ENCODE measurements at regions not wholly inside any gene's neighbourhood (a gene's known extent, or its start where the extent isn't known, plus 50 kb on each side); places are given as distances from the start of the nearest gene placed in this dataset.
"Not testable (repeated sequence)": the region's sequence is repeated elsewhere in the genome, so short reads cannot be mapped to it uniquely, and the experiment has no call there.

DNA sequence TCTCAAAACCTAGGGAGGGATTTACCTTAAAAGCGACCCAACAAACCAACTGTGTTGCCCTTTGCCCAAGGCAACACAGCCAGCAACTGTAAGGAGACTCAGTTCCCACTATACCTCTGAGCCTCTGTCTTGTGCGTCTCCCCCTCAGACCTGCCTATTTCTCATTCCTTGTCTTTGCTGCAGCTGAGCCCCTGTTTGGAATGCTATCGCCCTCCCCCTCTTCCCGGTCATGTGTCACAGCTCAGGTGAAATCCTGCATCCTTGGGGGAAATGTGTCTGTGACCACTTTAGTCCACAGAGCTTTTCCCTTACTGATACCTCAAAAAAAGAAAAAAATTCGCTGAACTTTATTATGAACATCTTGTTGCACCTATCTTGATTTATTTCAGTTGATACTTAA, 52.0 kb upstream of the LRIG1 start:
- DNase-seq = no peak

DNA sequence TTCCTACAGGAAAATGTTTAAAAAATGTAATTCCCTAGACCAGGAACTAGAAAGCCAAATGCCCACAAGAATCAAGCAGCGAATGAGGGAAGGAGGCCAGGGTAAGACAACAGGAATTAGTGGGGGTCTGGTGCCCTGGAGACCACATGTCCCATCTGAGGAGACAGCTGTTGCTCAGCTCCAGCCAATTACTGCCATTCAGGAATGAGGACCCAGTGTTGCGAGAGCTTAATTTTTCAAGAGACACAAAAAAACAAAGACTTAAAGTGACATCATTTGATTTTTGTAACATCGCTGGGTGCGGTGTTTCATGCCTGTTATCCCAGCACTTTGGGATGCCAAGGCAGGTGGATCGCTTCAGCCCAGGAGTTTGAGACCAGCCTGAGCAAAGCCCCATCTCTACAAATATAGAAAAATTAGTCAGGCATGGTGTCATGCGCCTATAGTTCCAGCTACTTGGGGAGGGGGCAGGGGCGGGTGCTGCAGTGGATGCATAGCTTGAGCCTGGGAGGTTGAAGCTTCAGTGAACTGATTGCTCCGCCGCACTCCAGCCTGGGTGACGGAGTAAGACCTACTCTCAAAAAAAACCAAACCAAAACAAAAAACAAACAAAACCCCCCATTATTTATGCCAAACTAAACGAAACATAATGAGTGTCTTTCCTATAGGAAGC, 52.8 kb upstream of the LRIG1 start:
- peak; percentile 17 for DNase-seq

DNA sequence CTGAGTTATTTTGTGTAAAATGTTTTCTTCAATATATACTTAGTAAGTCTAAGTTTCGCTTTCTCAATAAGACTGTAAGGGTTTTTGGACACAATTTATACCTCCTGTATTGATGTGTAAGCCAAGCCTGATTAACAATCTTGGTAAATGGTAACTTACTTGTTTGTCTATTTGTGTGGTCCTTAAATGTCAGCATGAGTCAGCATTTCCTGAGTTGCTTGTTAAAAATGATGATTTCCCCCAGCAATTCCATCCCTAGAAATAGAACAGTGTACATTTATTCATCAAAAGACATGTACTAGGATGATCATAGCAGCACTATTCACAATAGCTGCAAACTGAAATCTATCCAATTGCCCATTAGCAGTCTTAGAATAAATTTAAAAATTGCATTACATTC, 53.4 kb upstream of the LRIG1 start:
- no peak for DNase-seq

DNA sequence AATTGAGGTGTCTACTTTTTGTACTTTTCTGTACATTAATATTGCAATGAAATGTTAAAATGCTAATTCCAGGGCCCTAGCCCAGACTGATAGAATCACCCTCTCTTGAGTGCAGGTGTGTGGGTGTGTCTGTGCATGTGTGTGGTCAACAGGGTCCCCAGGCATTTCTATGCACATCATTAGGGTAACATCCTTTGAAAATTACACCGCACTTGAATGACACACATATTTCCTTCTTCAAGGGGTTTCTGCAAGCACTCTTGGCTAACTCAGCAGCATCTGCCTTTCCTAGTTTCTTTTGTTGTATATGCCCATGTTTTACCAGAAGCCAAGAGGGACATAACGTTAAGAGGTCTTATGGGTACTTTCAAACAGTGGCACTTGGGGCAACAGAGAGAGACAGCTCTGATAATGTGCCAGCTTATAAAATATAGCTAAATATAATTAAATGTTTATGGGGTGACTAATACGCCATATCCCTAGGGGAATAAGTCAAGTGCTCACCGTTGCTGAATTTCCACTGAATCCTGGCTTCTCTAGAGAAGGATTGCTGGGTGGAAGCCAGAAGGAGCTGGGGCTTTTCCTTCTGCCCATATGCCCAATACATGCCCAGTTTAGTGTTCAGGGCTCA, 54.5 kb upstream of the LRIG1 start:
- no peak for DNase-seq

DNA sequence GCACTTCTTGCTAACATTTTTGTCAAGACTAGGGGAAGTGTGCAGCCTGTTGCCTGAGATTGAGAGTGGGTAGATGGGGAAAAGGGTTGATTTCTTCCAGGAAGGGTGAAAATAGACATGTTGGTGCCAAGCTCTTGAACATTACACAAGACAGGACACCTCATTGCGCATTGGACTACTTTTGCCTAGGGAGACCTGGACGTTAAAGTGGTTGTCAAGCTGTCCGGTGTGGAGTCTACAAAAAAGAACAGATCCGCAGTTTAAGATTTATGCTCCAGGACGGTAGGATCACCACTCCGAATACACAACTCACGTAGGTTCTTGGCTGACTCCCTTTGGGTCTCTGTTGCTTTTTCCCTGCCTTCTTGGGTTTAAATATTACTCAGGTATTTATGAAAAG, 56.3 kb upstream of the LRIG1 start:
- DNase-seq = no peak

DNA sequence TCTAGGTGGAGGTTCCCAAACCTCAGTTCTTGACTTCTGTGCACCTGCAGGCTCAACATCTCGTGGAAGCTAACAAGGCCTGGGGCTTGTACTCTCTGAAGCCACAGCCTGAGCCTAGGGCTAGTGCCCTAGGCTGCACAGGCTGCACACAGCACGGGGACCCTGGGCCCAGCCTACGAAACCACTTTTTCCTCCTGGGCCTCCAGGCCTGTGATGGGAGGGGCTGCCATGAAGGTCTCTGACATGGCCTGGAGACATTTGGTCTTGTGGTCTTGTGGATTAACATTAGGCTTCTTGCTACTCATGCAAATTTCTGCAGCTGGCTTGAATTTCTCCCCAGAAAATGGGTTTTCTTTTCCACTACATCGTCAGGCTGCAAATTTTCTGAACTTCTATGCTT, 59.1 kb upstream of the LRIG1 start:
- DNase-seq = not testable (repeated sequence)

DNA sequence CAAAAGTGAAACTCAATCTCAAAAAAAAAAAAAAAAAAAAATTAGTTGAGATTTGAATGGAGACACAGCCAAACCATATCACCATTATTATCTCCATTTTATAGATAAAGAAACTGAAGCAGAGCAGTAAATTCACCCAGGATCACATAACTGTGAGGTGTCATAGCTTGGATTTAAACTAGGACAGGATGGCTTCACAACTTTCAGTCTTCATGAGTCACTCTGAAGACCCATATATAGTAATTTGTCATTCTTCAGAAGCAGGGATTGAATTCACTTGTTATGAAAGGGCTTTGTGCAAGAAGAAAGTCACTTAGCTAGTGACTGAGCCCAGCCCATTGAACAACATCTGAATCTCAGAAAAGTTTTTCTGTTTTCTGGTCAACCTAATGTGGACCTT, 60.5 kb upstream of the LRIG1 start:
- no peak for DNase-seq

DNA sequence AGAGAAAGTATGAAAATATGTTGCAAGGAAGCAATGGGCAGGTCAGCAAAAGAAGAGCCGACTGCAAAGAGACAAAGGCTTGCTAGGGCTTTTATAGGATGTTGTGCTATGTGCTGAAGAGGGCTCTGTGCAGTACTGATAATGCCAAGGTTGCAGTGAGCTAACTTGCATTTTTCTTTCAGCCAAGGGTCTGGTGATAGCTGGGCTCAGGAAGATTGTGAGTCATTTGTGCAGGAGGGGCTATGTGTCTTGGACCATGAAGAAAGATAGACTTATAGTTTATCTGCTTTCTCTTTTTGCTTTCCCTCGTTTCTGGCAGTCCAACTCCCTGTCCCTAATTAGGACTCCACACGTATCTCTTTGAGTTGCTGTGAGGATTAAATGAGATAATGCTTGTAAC, 64.5 kb upstream of the LRIG1 start:
- no peak for DNase-seq

DNA sequence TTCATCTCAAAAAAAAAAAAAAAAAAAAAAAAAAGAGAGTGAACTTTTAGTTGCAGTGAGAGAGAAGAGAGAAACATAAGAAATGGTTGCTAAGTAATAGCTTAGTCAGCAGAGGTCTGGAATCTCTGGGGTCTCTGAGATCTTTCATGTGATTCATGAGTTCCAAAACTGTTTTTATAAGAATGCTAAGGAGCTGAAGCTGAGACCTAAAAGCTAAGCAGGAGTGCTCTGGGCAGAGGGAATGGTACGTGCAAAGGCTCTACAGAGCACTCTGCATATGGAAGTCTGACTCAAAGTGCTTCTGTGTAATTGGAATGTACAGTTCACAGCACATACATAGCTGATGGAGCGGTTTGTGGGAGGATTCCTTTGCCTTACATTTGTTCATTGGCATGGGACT, 66.3 kb upstream of the LRIG1 start:
- no peak for DNase-seq

DNA sequence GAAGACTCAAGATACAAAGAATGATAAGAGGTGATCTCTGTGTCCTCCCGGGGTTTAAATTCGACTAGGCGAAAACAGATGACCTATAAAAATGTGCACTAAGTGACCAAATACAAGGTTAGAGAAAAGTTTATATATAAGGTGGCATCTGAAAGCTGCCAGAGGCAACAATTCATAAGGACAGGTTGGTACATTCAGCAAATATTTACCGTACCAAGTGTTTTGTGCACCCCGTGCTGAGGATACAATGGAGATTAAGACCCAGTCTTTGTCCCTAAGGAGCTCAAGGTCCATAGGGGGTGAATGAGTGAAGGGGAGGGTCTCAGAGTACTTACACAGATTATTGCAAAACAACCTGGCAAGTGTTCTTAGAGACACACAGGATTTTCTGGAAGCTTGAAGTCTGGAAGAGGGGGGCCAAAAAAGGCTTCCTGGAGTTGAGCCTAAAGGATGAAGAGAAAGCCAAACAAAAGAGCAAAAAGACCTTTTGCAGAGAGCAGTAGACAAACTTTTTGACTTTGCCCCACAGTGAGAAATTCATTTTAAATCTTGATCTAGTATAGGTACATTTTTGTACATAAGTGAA, 71.4 kb upstream of the LRIG1 start:
- peak; percentile 20 for DNase-seq

DNA sequence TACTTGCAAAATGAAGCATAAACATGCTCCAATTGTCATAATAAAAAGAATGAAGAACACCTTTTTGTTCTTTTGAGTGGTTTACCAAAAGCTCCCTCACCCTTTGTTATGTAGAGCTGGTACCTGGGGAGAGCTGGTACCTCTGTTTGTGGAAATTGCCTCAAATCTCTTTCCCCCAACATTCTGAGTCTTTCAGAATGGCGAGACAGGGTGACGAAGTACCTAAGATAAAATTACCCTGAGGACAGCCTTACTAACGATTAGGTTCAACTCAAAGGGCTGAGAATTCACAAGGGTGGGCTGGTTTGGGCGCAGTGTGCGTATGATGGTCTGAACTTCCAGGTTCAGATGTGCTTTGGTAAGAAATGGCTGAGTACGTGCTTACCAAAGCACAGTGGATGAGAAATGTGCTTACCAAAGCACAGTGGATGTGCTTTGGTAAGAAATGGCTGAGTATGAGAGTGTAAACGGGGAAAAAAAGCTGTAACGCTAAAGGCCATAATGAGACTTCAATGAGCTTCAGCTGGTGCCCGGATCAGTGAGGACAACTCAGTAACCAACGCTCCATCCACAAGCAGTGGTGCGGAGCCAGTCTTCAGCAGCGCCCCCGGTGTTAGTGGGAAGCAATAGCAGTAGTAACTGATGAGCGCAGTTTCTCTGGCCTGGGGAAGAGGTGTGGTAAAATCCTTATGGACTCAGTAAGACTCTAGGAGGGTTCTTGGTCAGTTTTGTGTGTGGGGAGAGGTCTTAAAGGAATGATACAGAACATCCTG, 72.3 kb upstream of the LRIG1 start:
- DNase-seq = peak; percentile 30

DNA sequence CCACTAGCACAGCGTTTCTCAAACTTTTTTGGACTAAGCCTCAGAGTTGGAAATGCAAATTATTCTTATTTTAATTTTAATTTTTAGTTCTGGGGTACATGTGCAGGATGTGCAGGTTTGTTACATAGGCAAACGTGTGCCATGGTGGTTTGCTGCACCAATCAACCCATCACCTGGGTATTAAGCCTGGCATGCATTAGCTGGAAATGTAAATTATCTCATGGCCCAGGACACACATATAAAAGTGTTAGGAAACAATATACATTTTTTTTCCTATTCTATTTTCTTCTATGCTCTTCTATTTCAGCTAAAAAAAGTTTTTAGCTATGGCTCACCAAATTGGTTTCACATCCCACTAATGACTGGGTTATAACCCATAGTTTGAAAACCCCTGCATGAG, 73.3 kb upstream of the LRIG1 start:
- no peak for DNase-seq

DNA sequence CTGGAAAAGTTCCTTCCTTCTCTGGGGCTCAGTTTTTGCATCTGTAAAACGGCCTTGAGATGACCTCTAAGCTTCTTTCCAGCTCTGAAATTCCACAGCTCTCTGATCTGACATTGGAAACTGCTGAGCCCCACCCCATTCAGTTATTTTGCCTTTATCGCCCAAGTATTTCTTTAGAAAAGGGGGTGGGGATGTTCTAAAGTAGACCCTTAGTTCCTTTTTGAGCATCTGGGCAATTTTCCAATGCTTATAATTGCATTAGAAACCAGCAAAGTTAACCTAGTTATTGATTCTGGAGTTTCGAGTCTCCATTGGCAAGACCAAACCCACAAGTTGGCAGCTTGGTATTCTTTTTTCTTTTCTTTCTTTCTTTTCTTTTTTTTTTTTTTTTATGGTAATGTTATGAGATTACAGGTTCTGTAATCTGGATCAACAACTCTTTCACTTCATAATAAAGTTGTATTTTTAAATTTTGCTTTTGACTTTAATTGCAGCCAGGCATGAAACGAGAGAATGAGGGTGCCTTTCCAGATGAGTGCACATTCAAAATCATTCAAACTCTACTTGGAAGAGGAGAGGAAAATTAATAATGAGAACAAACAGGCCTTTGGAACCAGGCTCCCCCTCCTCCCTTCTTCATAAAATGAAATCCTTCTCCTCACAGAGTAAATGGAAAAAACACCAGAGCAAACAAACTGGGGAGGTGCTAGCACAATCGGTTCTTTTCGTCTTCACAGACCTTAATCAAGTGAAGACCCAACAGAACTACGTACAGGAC, 76.8 kb upstream of the LRIG1 start:
- no peak for DNase-seq

DNA sequence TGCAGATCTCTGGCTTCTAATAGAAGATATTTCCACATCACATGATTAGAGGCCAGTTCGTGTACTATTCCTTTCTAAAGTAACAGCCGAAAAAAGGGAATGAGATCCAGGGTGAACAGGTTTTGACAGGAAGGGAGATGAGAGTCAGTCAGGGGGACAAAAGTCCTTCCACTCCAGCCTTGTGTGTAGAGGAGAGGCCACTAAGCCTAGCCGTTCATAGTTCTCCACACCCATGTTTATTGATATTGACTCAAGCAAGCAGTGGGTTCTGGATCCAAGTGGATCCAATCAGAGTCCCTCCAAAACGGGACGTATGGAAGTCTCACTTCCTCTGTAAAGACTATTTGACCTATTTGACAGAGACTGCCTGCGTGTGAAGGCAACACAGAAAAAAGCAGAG, 80.4 kb upstream of the LRIG1 start:
- DNase-seq = no peak

DNA sequence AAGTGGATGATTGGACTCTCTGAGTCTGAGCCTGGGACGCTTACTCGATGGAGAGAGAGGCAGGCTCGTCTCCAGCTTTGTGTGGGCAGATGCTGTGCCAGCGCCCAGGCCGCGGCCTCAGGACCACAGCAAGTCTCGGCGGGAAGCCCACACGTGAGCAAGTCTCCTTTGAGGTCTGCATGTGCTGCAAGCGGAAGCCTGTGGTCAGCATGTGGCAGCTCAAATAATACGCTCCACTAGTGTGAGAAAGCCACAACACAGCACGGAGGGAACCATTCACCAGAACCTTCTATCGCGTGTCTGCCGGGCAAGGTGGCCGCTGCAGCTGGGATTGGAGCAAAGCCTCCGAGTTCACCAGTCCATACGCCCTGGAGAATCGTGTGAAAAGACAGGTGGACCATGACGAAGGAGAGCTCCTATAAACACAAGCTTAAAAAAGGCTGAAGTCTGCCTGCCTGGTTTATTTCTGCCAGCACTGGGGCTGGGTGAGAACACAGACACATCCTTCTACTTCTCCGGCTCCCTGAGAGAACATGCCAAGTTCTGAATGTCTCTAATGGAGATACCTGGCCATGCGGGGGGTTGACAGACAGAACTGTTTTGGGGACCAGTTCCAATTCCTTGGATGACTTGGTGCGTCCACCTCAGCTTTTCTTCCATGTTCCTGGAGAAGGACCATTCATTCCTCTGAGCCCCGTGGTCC, 82.0 kb upstream of the LRIG1 start:
- DNase-seq = peak; percentile 46

DNA sequence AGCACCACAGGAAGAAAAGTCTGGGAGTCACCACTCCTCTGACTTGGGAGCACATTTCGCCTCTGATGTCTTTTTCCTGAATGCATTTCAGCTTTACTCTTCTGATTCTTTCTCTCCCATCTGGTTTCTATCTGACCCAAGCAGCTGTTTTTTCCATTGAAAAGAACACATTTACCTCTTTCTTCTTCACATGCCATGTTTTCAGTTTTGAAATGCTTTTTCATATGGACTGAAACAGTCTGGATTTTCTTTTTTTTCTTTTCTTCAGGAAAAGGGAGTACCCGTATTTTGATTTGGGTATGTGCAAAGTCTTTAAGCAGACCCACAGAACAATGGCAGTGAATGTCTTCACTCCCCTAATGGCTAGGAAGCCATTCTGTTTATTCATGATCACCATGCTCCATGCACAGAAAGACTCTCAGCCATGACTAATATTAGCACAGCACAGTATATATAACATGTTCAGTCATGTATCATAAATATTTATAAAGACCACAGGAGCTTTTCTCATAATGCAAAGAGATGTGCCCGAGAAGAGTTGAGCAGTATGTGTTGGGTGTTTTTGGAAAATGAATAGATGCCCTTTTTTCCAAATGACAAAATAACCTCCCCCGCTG, 82.7 kb upstream of the LRIG1 start:
- DNase-seq = no peak

DNA sequence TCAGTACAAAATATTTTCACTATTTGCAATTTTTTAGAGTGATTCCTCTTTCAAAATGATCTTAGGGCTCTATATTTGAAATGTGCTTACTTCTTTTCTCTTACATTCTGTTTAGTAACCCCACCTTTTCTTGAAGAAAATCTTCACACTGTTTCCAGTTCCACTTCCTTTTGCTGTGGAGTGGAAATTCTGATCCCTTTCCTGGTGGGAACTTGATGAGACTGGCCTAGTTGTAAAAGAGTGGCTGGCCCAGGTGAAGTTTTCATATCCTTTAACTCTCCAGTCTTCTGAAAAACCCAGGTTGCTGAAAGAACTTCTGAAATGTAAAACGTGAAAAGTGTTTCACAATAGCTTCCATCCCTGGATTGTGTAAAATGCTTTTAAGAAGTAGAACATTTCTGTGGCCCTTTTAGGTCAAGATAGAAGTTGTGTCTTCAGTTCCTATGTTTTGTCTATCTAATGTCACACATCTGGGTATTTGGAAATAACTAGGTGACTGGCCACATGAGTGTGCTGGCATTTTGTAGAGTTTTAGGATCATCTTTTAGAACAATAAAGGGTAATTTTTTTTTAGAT, 84.8 kb upstream of the LRIG1 start:
- no peak for DNase-seq

DNA sequence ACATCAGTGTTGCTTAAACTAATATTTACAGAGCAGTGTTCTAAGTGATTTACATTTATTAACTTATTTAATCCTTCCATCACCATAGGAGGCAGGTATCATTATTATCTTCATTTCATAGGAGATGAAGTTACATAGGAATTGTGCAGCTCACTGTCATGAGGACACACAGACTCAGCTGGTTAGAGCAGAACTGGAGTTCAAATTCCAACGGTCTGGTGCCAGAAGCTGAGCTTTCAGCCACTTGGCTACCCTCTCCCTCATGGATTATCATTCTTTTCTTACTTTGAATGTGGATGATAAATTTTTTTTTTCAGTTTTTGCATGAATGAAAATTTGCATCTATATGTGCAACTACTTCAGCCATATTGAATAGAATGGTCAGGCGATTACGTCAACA, 86.0 kb upstream of the LRIG1 start:
- no peak for DNase-seq

DNA sequence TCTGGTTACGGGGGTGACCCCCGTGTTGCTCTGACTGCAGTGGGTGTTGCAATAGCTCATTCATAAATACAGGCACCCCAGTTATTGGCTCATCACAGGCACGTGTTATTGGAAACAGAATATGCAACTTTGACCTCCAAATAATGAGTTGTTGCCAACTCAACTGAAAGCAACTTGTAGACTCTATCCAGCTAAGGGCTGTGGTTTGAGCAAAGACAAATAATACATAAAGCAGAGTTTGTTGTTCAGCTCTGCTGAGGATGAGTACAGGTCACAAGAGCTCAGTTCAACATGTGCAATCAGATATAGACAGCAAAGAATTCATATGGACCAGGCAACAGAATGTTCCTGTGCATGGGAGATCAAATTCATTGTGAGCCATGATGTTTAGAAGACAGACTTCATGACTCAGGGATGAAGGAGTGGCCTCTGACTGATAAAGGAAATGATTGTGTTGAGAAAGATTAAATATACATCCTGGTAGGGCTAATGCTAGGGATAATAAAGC, 87.6 kb upstream of the LRIG1 start:
- DNase-seq = no peak

DNA sequence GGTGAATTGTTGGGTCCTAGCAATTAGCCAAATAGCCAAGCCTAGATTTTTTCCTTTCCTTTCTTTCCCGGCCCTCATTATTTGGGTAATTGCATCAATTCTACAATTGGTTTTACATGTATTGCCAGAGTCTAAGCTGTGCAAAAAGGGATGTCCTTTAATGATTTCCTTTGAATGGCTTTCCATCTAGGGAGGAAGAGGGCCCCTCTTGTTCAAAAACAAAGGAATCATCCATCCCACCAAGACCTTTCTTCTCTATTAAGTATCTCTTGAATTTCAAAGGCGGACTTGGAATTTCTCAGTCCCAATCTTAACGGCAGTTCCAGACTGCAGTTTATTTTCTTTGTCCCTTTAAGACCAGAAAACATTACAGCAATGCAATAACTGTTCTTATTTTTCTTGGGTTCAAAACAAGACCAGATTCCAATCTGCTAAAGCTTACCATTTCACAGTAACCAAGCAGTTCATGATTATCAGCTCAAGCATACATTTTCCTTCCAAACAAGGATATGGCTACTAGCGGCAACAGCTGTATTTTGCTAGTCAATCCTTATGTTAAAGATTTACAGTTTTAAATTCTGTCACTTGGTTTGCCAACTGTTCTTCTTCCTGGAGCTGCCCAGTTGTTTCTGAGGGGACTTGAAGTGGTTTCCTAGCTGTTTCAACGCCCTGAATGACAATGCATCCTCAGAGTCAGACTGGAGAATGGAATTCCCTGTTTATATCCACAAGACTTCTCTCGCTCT, 91.4 kb upstream of the LRIG1 start:
- no peak for DNase-seq
